GM23338 (cell line): ENCODE measurements at regions not wholly inside any gene's neighbourhood (a gene's known extent, or its start where the extent isn't known, plus 50 kb on each side); places are given as distances from the start of the nearest gene placed in this dataset.

ENCODE experiments used
- CREB1 ChIP-seq: fragments of 250-450 bp; sonication (Bioruptor Pico); IDR thresholded peaks from 2 replicates; pipeline ENCODE4 v1.5.0; 2020; ENCODE audit warnings: low read depth, mild to moderate bottlenecking, moderate library complexity
- CTCF ChIP-seq, 2 experiments: fragments of 200-600 bp in 1 of 2; sonication (generic) in 1 of 2; conservative IDR thresholded peaks; 2 replicates each; pipeline versions ENCODE4 v1.5.1 to v1.6.1; 2016 to 2017; ENCODE audit warnings: antibody characterized with exemption in 2 of 2, low read depth in 2 of 2, mild to moderate bottlenecking in 2 of 2, moderate library complexity in 1 of 2
- ETS1 ChIP-seq: IDR thresholded peaks from 2 replicates; pipeline ENCODE4 v1.6.1; 2016; ENCODE audit warnings: antibody characterized with exemption
- EZH2 ChIP-seq: fragments of 200-600 bp; sonication (generic); IDR thresholded peaks from one replicate; pipeline ENCODE4 v1.8.0; 2017; ENCODE audit warnings: antibody characterized with exemption, mild to moderate bottlenecking, low read depth; ENCODE audit not compliant: unreplicated experiment
- EZH2phosphoT487 ChIP-seq: fragments of 200-600 bp; sonication (generic); IDR thresholded peaks from one replicate; pipeline ENCODE4 v1.8.1; 2018; ENCODE audit warnings: antibody characterized with exemption; ENCODE audit not compliant: unreplicated experiment
- JUNB ChIP-seq: IDR thresholded peaks from one replicate; pipeline ENCODE4 v1.6.1; 2016; ENCODE audit warnings: antibody characterized with exemption; ENCODE audit not compliant: unreplicated experiment
- NANOG ChIP-seq: IDR thresholded peaks from 2 replicates; pipeline ENCODE4 v1.6.1; 2016; ENCODE audit warnings: antibody characterized with exemption, borderline replicate concordance
- POLR2AphosphoS5 ChIP-seq: IDR thresholded peaks from 2 replicates; pipeline ENCODE4 v1.6.1; 2016; ENCODE audit warnings: antibody characterized with exemption, low read depth
- REST ChIP-seq: IDR thresholded peaks from one replicate; pipeline ENCODE4 v1.6.1; 2018; ENCODE audit warnings: antibody characterized with exemption; ENCODE audit not compliant: unreplicated experiment
- STAT1 ChIP-seq: IDR thresholded peaks from one replicate; pipeline ENCODE4 v1.6.1; 2016; ENCODE audit warnings: antibody characterized with exemption; ENCODE audit not compliant: unreplicated experiment
- ZNF114 ChIP-seq: fragments of 250-450 bp; sonication (Bioruptor Pico); IDR thresholded peaks from 2 replicates; pipeline ENCODE4 v1.5.0; 2020; ENCODE audit warnings: mild to moderate bottlenecking, moderate library complexity
- ZNF331 ChIP-seq: fragments of 250-450 bp; sonication (Bioruptor Pico); IDR thresholded peaks from 2 replicates; pipeline ENCODE4 v1.5.0; 2020; ENCODE audit warnings: low read depth, mild to moderate bottlenecking, moderate library complexity

- TF ChIP-seq CTCF (conservative IDR thresholded peaks at IDR 0.05; ENCODE audit: low read depth in 2 of 2) (no peak), EZH2phosphoT487 (no peak), POLR2AphosphoS5 (no peak), REST (no peak), CREB1 (CRISPR knock-in tag) (no peak), ETS1 (no peak), EZH2 (no peak), ZNF114 (CRISPR knock-in tag) (no peak), NANOG (no peak), ZNF331 (CRISPR knock-in tag) (no peak), JUNB (no peak), STAT1 (no peak)
Observed at GRCh38 chr1:190942475-190942874, 464.8 kb upstream of the BRINP3 start.
